Stimulated activated naive CD8-positive, alpha-beta T cell treated with anti-CD3 and anti-CD28 coated beads, Interleukin-15, amount 100 ng/mL, for 72 hours (primary cell): ENCODE measurements at regions not wholly inside any gene's neighbourhood (a gene's known extent, or its start where the extent isn't known, plus 50 kb on each side); places are given as distances from the start of the nearest gene placed in this dataset.
"Not testable (repeated sequence)": the region's sequence is repeated elsewhere in the genome, so short reads cannot be mapped to it uniquely, and the experiment has no call there.

ENCODE experiments used
- ATAC-seq: fragments of 150-1000 bp; cut with Tn5 transposase; 2 replicates; pipeline ENCODE4 v1.10.0; 2021; ENCODE audit warnings: mild to moderate bottlenecking, moderate library complexity
- DNase-seq, 2 donors: peaks; one replicate each; pipeline ENCODE4 v3.0.0; 2021 to 2022
- H3K27ac Mint-ChIP-seq, 2 donors: one replicate each; pipeline ENCODE4 v1.8.0; 2022; ENCODE audit warnings: mild to moderate bottlenecking in 2 of 2, mixed read lengths in 2 of 2, moderate library complexity in 2 of 2
- H3K27me3 Mint-ChIP-seq: one replicate; pipeline ENCODE4 v1.8.0; 2022; ENCODE audit warnings: mixed read lengths
- H3K4me1 Mint-ChIP-seq: one replicate; pipeline ENCODE4 v1.8.0; 2022; ENCODE audit warnings: mild to moderate bottlenecking, mixed read lengths
- H3K4me3 Mint-ChIP-seq, 2 donors: one replicate each; pipeline ENCODE4 v1.8.0; 2022; ENCODE audit warnings: mild to moderate bottlenecking in 2 of 2, mixed read lengths in 2 of 2, moderate library complexity in 1 of 2
- H3K9me3 Mint-ChIP-seq, 2 donors: one replicate each; pipeline ENCODE4 v1.8.0; 2022; ENCODE audit warnings: mixed read lengths in 2 of 2

DNA sequence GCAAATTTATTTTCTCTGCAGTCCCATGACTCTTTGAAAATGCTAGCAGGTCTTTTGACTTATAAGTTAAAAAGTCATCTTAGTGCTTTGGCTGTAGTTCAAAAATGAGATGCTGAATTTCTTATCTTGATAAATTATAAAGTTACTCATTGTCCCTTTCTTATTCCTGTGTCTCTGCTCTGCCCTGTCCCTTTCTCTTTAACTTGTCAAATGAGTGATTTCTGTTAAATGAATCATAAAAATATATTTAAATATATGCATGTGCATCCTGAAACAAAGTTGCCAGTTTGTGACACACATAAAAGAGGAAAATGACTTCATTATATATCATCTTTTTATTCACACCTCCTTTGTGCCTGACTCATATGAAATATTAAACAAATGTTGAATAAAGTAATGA, 1097.3 kb upstream of the EPHA6 start:
- ATAC-seq (no peak), DNase-seq (no peak)
- Mint-ChIP-seq H3K27me3 (no peaks in the 10 kb centered on the region), H3K4me1 (no peaks in the 10 kb centered on the region), H3K27ac (no peak overlapping the region), H3K4me3 (no peak overlapping the region), H3K9me3 (no peaks in the 10 kb centered on the region)

DNA sequence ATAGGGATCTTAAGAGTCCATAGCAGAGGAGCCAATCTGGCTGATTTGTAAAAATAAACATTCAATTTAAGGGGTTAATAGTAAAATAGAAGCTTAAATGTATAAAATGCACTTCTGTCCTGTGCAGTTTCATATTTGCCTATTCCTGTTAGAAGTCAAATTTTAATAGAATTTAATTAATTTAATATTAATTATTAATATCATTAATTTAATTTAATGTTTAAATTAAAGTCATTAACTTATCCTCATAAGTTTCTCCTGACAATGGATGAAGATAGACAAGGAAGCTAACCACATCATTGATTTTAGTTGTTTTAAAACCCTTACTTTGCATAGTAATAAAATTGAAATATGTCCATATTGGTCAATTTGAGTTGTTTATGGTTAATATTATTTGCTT, 1096.2 kb upstream of the EPHA6 start:
- Mint-ChIP-seq H3K27ac (no peak overlapping the region), H3K4me3 (no peak overlapping the region), H3K4me1 (no peaks in the 10 kb centered on the region), H3K27me3 (no peaks in the 10 kb centered on the region), H3K9me3 (no peaks in the 10 kb centered on the region)
- no peak for DNase-seq
- ATAC-seq: no peak

DNA sequence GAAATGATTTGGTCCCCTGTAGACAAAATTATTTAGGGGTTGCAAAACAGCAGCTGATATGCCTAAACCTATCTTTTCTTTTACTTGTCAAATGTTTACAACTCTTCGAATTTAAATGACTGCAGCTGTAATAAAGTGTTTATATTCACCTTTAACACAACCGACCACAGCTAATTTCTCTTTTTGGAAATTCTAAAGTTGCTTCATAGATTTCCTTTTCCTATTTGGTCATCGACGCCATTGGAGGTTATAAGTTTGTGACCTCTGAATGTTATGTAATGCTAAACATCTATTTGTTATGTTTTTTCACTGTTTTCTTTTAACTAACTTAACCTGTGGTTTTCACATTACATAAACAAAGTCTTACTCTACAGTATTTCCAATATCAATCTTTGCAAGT, 1094.9 kb upstream of the EPHA6 start:
- H3K27ac Mint-ChIP-seq: no peak overlapping the region
- no peak for DNase-seq
- no peak overlapping the region for H3K4me3 Mint-ChIP-seq
- no peaks in the 10 kb centered on the region for H3K4me1 Mint-ChIP-seq
- H3K9me3 Mint-ChIP-seq: no peaks in the 10 kb centered on the region
- H3K27me3 Mint-ChIP-seq: no peaks in the 10 kb centered on the region
- no peak for ATAC-seq

DNA sequence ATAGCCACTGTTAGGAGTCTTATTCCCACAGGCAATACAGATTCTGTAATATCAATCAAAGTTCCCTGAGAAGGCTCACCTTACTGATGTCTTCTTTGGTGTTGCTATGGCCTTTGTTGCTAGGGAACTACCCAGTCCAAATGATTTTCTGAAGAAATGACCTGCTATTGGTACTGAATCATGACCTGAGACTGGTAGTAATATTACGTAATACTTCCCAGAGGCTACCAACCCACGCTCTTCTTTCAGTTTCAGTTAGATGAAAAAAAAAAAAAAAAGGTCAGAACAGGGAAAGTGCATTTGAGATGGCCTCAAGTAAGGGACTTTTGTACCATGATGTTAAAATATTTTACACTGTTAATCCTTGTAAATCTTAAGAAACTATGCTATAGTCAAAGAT, 1092.5 kb upstream of the EPHA6 start:
- no peak overlapping the region for H3K4me3 Mint-ChIP-seq
- H3K27me3 Mint-ChIP-seq: no peaks in the 10 kb centered on the region
- H3K9me3 Mint-ChIP-seq: no peaks in the 10 kb centered on the region
- no peak for DNase-seq
- H3K4me1 Mint-ChIP-seq: no peaks in the 10 kb centered on the region
- peak; percentile 55 for ATAC-seq
- no peak overlapping the region for H3K27ac Mint-ChIP-seq

DNA sequence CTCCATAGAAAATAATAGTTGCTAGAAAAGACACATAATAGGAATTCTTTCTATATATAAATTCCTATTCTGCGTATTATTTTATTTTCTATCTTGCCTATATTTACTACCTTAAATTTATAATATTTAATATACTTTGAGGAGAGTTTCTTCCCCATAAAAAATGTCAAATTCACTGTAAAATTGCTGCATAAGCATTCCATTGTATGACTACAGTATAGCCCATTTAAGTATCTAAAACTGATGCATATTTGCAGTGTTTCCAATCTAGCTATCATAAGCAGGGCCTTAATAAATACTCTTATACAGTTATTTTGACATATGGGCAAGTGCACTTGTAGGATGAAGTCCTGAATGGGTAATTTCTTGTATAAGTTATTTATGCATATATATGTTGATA, 1088.6 kb upstream of the EPHA6 start:
- Mint-ChIP-seq H3K27ac (no peak overlapping the region), H3K27me3 (no peaks in the 10 kb centered on the region), H3K4me1 (no peaks in the 10 kb centered on the region), H3K9me3 (peaks cover 0 to 6% of the 10 kb centered on the region in 2 donors), H3K4me3 (no peak overlapping the region)
- ATAC-seq (no peak), DNase-seq (no peak)

DNA sequence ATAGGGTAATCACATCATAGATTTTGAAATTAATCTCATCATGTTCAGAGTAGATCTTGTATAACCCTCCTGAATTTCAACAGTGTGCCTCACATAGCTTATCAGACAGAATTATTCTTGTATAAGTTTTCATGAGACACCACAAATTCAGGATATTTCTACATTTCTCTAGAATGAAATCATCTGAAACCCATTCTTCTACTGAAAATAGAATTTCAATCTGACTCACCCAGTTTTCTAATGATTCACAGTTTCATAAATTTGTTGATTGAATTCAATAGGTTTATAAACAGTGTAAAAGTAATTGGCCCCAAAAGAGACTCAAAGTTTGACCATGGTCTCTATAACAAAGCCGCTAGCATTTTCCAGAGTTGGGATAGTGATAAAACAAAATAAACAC, 1082.6 kb upstream of the EPHA6 start:
- no peak overlapping the region for H3K4me3 Mint-ChIP-seq
- DNase-seq: no peak
- H3K9me3 Mint-ChIP-seq: peaks cover 0 to 6% of the 10 kb centered on the region in 2 donors
- ATAC-seq: no peak
- no peaks in the 10 kb centered on the region for H3K27me3 Mint-ChIP-seq
- H3K27ac Mint-ChIP-seq: no peak overlapping the region
- H3K4me1 Mint-ChIP-seq: no peaks in the 10 kb centered on the region

DNA sequence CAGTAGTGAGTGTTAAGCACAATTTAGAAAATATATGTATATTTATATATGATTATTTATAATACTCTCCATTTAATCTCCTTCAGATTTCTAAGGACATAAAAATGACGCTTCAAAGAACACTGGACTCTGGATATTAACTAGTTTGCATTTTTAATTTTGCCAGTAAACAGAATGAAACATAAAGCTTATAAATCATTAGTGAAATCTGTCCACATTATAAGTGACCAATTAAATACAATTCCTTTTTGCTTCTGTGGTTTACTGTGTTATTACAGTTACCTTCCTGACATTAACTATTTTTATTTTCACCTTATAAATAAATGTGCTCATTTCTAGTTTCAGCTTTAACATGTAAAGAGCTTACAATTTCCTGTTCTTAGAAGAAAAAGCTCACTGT, 1081.1 kb upstream of the EPHA6 start:
- H3K4me3 Mint-ChIP-seq: no peak overlapping the region
- no peak for DNase-seq
- peaks cover 0 to 3% of the 10 kb centered on the region in 2 donors for H3K9me3 Mint-ChIP-seq
- no peak overlapping the region for H3K27ac Mint-ChIP-seq
- no peaks in the 10 kb centered on the region for H3K27me3 Mint-ChIP-seq
- no peaks in the 10 kb centered on the region for H3K4me1 Mint-ChIP-seq
- ATAC-seq: no peak

DNA sequence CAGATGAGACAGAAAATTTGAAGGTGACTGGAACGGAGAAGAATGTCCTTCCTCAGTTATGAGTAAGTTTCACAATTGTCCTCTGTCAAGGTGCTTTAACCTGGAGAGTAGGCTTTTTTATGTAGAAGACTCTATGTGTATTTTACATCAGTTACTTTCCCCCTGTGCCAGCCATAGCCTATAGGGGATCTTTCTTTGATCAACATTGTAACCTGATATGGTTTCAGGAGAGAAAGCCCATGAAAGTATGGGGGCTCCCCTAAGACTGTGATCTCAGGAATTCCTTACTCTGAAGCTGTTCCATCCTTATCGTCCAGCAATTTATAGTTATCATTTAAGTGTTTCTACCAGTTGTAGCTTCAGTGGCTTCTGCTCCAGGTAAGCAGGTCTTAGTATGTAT, 1076.3 kb upstream of the EPHA6 start:
- DNase-seq: no peak
- no peak for ATAC-seq
- Mint-ChIP-seq H3K27ac (no peak overlapping the region), H3K4me1 (no peaks in the 10 kb centered on the region), H3K9me3 (peaks cover under 1 to 4% of the 10 kb centered on the region in 2 donors), H3K4me3 (no peak overlapping the region), H3K27me3 (no peaks in the 10 kb centered on the region)

DNA sequence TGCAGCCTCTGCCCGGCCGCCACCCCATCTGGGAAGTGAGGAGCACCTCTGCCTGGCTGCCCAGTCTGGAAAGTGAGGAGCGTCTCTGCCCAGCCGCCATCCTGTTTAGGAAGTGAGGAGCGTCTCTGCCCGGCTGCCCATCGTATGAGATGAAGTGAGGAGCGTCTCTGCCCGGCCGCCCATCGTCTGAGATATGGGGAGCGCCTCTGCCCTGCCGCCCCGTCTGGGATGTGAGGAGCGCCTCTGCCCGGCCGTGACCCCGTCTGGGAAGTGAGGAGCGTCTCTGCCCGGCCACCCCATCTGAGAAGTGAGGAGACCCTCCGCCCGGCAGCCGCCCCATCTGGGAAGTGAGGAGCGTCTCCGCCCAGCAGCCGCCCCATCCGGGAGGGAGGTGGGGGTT, 1069.5 kb upstream of the EPHA6 start:
- not testable (repeated sequence) for H3K9me3 Mint-ChIP-seq, H3K4me1 Mint-ChIP-seq

DNA sequence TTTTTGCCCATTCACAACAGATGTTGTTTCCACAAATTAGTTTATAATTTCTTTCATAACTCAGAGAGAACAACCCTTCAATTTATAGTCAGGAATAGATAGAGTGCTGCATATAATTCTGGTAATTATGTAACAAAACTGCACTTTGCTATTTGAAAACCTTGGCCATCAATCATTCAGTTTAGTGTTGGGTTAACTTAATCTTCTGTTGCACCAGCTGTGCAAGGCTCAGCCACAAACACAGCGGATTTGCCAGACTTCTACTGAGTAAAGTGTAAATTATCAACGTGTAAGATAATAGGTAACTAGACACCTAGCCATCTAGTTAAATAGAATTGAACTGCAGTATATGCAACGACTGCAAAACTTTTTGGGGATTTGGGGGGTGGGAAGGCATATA, 1064.3 kb upstream of the EPHA6 start:
- no peaks in the 10 kb centered on the region for H3K27me3 Mint-ChIP-seq
- no peaks in the 10 kb centered on the region for H3K9me3 Mint-ChIP-seq
- no peak for DNase-seq
- H3K27ac Mint-ChIP-seq: no peak overlapping the region
- no peak overlapping the region for H3K4me3 Mint-ChIP-seq
- no peak for ATAC-seq
- no peaks in the 10 kb centered on the region for H3K4me1 Mint-ChIP-seq

More for the DNA sequence above, 1069.5 kb upstream of the EPHA6 start:
- H3K27me3 Mint-ChIP-seq, H3K27ac Mint-ChIP-seq, ATAC-seq, DNase-seq, H3K4me3 Mint-ChIP-seq: not testable (repeated sequence)

DNA sequence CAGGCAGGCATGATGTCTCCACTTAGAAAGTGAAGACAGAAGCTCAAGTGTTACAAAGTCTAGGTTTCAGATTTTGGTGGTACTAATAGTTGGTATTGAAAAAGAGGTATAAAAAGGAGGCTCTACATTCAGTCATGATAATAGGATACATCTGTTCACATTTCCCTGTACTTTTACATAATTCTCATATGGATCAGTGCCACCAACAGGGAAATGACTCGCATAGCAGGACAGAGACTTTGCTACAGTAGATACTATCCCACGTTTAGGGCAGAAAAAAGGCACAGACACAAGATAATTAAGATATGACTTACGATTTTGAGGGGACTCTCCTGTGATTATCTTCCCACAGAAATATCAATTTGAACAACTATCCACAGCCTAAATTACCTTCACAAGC, 1062.9 kb upstream of the EPHA6 start:
- Mint-ChIP-seq H3K4me3 (no peak overlapping the region), H3K9me3 (no peaks in the 10 kb centered on the region), H3K27ac (no peak overlapping the region), H3K4me1 (no peaks in the 10 kb centered on the region), H3K27me3 (no peaks in the 10 kb centered on the region)
- DNase-seq (no peak), ATAC-seq (no peak)

DNA sequence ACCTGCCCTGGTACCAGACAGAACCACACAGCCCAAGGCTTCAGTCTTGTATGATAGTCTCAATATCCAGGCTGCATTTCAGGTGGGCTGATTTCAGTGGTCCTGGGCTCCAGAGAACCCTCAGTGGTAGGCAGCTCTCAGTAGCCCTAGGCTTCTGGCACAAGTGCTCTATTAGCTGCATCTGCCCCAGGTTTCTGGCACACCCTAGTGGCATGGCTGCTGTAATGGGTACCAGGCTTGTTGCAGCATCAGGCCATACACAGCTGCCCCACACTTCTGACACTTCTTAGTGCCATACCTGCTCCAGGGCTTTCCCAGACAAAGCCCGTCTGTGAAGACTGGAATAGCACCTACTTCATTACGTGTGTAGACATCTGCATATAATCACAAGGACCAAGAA, 1062.2 kb upstream of the EPHA6 start:
- Mint-ChIP-seq H3K27ac (peak overlapping the region in 1 of 2 donors; percentile 48), H3K27me3 (no peaks in the 10 kb centered on the region)

DNA sequence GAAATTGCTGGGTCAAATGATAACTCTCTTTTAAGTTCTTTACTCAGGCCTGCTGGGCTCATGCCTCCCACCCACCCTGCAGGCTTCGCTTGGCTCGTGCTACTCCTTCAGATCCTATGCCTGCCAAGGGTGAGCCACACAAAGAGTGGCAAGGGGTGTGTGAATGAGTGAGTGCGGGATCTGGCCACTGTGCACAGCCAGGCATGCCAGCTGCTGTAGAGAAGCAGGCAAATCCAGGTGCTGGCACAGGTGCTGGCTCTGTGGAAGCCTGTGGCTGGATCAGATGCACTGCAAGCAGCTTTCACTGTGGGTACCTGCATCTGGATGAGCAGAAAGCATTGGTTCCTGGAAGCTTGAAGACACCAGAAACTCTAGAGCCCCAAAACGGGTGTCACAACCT, 1055.7 kb upstream of the EPHA6 start:
- Mint-ChIP-seq H3K4me1 (no peaks in the 10 kb centered on the region), H3K4me3 (no peak overlapping the region)
- no peak for ATAC-seq

More for the DNA sequence above, 1062.2 kb upstream of the EPHA6 start:
- H3K9me3 Mint-ChIP-seq: no peaks in the 10 kb centered on the region
- H3K4me3 Mint-ChIP-seq: no peak overlapping the region
- DNase-seq: no peak
- no peak for ATAC-seq
- no peaks in the 10 kb centered on the region for H3K4me1 Mint-ChIP-seq

DNA sequence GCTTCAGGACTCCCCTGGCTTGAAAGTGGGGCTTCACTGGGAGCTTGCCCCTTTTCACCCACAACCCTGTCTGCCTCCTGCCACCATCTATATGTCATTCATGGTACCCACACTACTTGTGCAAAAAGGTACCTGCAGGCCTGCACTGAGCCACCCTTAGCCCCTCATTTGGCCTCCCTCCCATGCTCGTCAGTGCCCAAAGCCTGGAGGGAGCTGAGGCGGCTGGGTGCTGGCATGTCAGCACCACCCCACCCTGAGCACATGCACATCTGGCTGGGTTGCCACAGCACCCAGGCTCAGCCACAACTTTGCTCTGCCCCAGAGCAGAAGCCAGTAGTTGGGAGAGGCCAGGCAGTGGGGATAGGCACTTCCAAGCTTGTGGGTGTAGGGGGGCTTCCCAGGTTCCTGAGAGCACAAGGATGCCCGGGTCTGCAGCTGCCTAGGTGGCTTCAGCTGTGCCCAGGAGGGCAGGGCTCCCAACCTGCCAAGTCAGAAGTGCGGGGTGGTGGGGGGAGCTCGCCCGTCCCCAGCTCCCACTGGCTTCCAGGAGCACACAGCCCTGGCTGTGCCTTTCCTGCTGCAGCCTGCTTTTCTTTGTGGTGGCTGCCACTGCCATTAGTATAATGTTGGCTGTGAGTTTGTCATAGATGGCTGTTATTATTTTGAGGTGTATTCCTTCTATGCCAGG, 1054.6 kb upstream of the EPHA6 start:
- H3K9me3 Mint-ChIP-seq: peaks cover 0 to 9% of the 10 kb centered on the region in 2 donors
- H3K4me3 Mint-ChIP-seq: no peak overlapping the region
- no peaks in the 10 kb centered on the region for H3K27me3 Mint-ChIP-seq
- DNase-seq: no peak
- H3K27ac Mint-ChIP-seq: no peak overlapping the region
- no peaks in the 10 kb centered on the region for H3K4me1 Mint-ChIP-seq
- ATAC-seq: no peak

More for the DNA sequence above, 1055.7 kb upstream of the EPHA6 start:
- Mint-ChIP-seq H3K9me3 (peaks cover 0 to 9% of the 10 kb centered on the region in 2 donors), H3K27me3 (no peaks in the 10 kb centered on the region), H3K27ac (no peak overlapping the region)
- no peak for DNase-seq

DNA sequence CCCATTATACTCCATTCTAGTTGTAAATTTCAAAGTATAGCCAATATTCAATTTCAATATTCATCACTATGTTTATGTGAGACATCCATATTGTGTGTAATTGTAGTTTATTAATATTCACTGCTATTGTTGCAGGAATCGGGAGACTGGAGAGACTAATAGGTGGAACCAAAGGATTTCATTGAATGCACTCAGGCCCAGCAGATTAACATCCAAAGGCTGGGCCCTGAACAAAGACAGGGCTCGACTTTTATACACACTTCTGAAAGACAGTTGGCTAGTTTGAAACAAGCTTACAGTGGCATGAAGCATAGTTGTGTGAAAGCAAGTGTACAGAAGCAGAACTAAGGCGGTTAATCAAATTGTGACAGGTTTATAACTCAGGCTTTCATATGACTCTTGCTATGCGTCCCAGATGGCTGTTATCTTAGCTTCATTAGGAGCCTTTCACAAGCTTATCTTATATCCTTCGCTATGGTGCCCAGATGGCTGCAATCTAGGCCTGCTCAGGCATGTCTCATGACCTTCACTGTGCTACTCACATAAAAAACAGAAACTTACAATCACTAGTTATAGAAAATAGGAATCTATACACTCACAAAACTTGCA, 1038.8 kb upstream of the EPHA6 start:
- H3K27ac Mint-ChIP-seq: no peak overlapping the region
- H3K4me3 Mint-ChIP-seq: no peak overlapping the region
- no peaks in the 10 kb centered on the region for H3K4me1 Mint-ChIP-seq
- no peaks in the 10 kb centered on the region for H3K27me3 Mint-ChIP-seq
- DNase-seq (no peak), ATAC-seq (no peak)
- H3K9me3 Mint-ChIP-seq: peaks cover 16% of the 10 kb centered on the region in 2 donors

DNA sequence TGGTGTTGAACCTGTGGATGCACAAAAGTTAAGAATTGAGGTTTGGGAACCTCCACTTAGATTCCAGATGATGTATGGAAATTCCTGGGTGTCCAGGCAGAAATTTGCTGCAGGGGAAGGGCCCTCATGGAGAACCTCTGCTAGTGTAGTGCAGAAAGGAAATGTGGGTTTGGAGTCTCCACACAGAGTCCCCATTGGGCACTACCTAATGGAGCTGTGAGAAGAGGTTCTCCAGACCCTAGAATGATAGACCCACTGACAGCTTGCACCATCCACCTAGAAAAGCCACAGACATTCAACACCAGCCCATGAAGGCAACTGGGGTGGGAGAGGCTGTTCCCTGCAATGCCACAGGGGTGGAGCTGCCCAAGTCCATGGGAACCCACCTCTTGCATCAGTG, 1032.8 kb upstream of the EPHA6 start:
- Mint-ChIP-seq H3K4me3 (no peak overlapping the region), H3K27ac (no peak overlapping the region), H3K9me3 (peaks cover 5 to 21% of the 10 kb centered on the region in 2 donors), H3K27me3 (no peaks in the 10 kb centered on the region), H3K4me1 (no peaks in the 10 kb centered on the region)
- ATAC-seq: peak; percentile 31
- DNase-seq: no peak

DNA sequence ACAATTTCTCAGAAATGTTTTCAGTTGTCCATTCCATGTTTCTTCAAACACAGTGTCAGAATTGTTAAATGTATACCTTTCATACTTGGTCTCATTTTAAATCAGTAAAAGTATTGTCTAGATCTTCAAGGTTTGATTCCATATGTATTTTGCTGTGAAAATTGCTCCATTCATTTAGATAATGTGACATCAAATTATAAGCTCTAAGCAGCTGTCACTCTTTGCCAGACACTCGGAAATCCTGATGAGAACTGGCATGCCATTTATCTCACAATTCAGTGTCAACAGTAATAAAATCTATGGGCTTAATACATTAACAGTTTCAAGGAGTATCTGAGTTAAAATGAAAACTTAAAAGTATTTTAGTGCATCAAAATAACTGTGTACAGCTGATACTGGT, 1025.3 kb upstream of the EPHA6 start:
- no peaks in the 10 kb centered on the region for H3K4me1 Mint-ChIP-seq
- ATAC-seq: no peak
- no peak for DNase-seq
- no peaks in the 10 kb centered on the region for H3K9me3 Mint-ChIP-seq
- no peak overlapping the region for H3K4me3 Mint-ChIP-seq
- no peak overlapping the region for H3K27ac Mint-ChIP-seq
- H3K27me3 Mint-ChIP-seq: no peaks in the 10 kb centered on the region
